Gastroesophageal sphincter (tissue), 3 donors: ENCODE measurements at regions not wholly inside any gene's neighbourhood (a gene's known extent, or its start where the extent isn't known, plus 50 kb on each side); places are given as distances from the start of the nearest gene placed in this dataset.

Experiments used
- POLR2A ChIP-seq, 2 donors: fragments of 450-650 bp; IDR thresholded peaks; one replicate each; pipeline ENCODE4 v1.6.1; 2017; ENCODE audit warnings: antibody characterized with exemption in 2 of 2, mild to moderate bottlenecking in 2 of 2, moderate library complexity in 1 of 2
- TF ChIP-seq, protein P1 (sequence below), 4 experiments: fragments of 200-600 bp in 2 of 4; fragments of 450-650 bp in 2 of 4; sonication (generic) in 1 of 4; IDR thresholded peaks; one replicate each; pipeline ENCODE4 v1.5.1; 2017 to 2019; ENCODE audit warnings: antibody characterized with exemption in 4 of 4, mild to moderate bottlenecking in 2 of 4, moderate library complexity in 2 of 4

DNA sequence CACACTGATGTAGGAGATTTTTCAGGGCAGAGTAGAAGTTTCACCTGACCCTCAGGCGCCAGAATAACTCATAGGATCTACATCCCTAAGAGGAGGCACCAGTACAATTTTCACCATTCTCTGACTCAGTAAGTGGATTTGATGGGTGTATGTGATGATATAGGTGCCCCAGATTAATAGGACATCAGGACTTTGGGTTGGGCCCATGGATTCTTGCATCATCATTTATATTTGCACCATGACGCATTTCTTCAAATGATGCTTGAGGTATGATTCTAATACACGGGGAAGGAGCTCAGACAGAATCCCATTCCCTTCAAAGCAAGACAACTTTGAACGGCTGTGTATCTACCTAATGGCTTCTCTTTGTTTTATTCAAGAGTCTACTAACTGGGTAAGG, 173.2 kb downstream of the TMEM114 start:
- no peak for TF ChIP-seq POLR2A (IDR thresholded peaks at IDR 0.05)
- TF ChIP-seq, protein P1, sequence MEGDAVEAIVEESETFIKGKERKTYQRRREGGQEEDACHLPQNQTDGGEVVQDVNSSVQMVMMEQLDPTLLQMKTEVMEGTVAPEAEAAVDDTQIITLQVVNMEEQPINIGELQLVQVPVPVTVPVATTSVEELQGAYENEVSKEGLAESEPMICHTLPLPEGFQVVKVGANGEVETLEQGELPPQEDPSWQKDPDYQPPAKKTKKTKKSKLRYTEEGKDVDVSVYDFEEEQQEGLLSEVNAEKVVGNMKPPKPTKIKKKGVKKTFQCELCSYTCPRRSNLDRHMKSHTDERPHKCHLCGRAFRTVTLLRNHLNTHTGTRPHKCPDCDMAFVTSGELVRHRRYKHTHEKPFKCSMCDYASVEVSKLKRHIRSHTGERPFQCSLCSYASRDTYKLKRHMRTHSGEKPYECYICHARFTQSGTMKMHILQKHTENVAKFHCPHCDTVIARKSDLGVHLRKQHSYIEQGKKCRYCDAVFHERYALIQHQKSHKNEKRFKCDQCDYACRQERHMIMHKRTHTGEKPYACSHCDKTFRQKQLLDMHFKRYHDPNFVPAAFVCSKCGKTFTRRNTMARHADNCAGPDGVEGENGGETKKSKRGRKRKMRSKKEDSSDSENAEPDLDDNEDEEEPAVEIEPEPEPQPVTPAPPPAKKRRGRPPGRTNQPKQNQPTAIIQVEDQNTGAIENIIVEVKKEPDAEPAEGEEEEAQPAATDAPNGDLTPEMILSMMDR (IDR thresholded peaks at IDR 0.05) = no peak
